IMR-90 (cell line): ENCODE measurements at regions not wholly inside any gene's neighbourhood (a gene's known extent, or its start where the extent isn't known, plus 50 kb on each side); places are given as distances from the start of the nearest gene placed in this dataset.

Experiments used
- ATAC-seq: fragments of 200-7000 bp; cut with Tn5 transposase; 2 replicates; pipeline ENCODE4 v1.9.1; 2020; ENCODE audit warnings: low read depth, mild to moderate bottlenecking, moderate library complexity
- BruUV-seq: library from RNA; stranded (reverse); fragments of 400-500 nt; replicated peaks from 2 replicates; lab custom pipeline; 2021; lab: Mats Ljungman, UMichigan
- CTCF ChIA-PET: fragments of 300-600 bp; formaldehyde crosslinking; extraction: SDS; loops from one replicate; lab custom pipeline; 2021; ENCODE audit warnings: antibody characterized with exemption; lab: Yijun Ruan, JAX
- POLR2A ChIA-PET: fragments of 300-600 bp; sonication (Branson Sonifier 250); formaldehyde crosslinking; loops from one replicate; lab custom pipeline; 2022; ENCODE audit warnings: antibody characterized with exemption; ENCODE audit not compliant: unreplicated experiment; lab: Charles Lee
- DNase-seq: peaks from one replicate; pipeline ENCODE4 v3.0.0; 2013
- H2AFZ ChIP-seq: replicated peaks from 2 replicates; pipeline ENCODE3; 2013; ENCODE audit warnings: low read length, mild to moderate bottlenecking; ENCODE audit not compliant: poor library complexity
- H2AK5ac ChIP-seq: 2 replicates; pipeline ENCODE4 v1.6.1; 2013; ENCODE audit warnings: low read depth, low read length, inconsistent platforms
- H2AK9ac ChIP-seq: replicated peaks from 2 replicates; pipeline ENCODE3; 2013; ENCODE audit warnings: mild to moderate bottlenecking, low read depth, low read length, moderate library complexity; ENCODE audit not compliant: poor library complexity
- H2BK120ac ChIP-seq: 2 replicates; pipeline ENCODE4 v1.6.1; 2013; ENCODE audit warnings: low read depth, low read length, inconsistent platforms
- H2BK15ac ChIP-seq: 3 replicates; pipeline ENCODE4 v1.6.1; 2013; ENCODE audit warnings: low read depth, low read length, inconsistent platforms
- H2BK20ac ChIP-seq: 2 replicates; pipeline ENCODE4 v1.6.1; 2013; ENCODE audit warnings: low read depth, mild to moderate bottlenecking, inconsistent platforms, low read length, moderate library complexity
- H2BK5ac ChIP-seq: 2 replicates; pipeline ENCODE4 v1.6.1; 2013; ENCODE audit warnings: mild to moderate bottlenecking, low read depth, low read length, inconsistent platforms; ENCODE audit not compliant: poor library complexity, severe bottlenecking
- H3K14ac ChIP-seq: replicated peaks from 2 replicates; pipeline ENCODE4 v1.6.1; 2013; ENCODE audit warnings: low read depth, low read length, inconsistent platforms
- H3K18ac ChIP-seq: 2 replicates; pipeline ENCODE4 v1.6.1; 2013; ENCODE audit warnings: low read depth, low read length, control low read depth
- H3K23ac ChIP-seq: 2 replicates; pipeline ENCODE4 v1.6.1; 2013; ENCODE audit warnings: low read depth, low read length, inconsistent platforms
- H3K27ac ChIP-seq: 2 replicates; pipeline ENCODE4 v1.5.1; 2013; ENCODE audit warnings: mild to moderate bottlenecking, control low read depth, low read length; ENCODE audit not compliant: insufficient read depth
- H3K27me3 ChIP-seq: 2 replicates; pipeline ENCODE4 v1.6.1; 2013; ENCODE audit warnings: low read length; ENCODE audit not compliant: control insufficient read depth, insufficient read depth
- H3K36me3 ChIP-seq: 2 replicates; pipeline ENCODE4 v1.6.1; 2013; ENCODE audit warnings: low read length, mixed read lengths; ENCODE audit not compliant: control insufficient read depth, insufficient read depth
- H3K4ac ChIP-seq: 2 replicates; pipeline ENCODE4 v1.6.1; 2013; ENCODE audit warnings: low read depth, low read length, inconsistent platforms
- H3K4me1 ChIP-seq: 2 replicates; pipeline ENCODE4 v1.6.1; 2013; ENCODE audit warnings: low read length, mixed read lengths; ENCODE audit not compliant: control insufficient read depth, insufficient read depth
- H3K4me2 ChIP-seq: 2 replicates; pipeline ENCODE4 v1.6.1; 2013; ENCODE audit warnings: low read depth, mild to moderate bottlenecking, control low read depth, low read length, moderate library complexity
- H3K4me3 ChIP-seq: 2 replicates; pipeline ENCODE4 v1.5.1; 2013; ENCODE audit warnings: low read depth, mild to moderate bottlenecking, control low read depth, low read length, moderate library complexity; ENCODE audit not compliant: insufficient read depth
- H3K56ac ChIP-seq: 2 replicates; pipeline ENCODE4 v1.6.1; 2013; ENCODE audit warnings: low read length, inconsistent platforms; ENCODE audit not compliant: insufficient read depth; ENCODE audit errors: extremely low read depth
- H3K79me1 ChIP-seq, 2 experiments: 2 replicates each; pipeline ENCODE4 v1.6.1; 2013; ENCODE audit warnings: low read length in 2 of 2, inconsistent platforms in 1 of 2, low read depth in 1 of 2
- H3K9ac ChIP-seq: 2 replicates; pipeline ENCODE4 v1.6.1; 2013; ENCODE audit warnings: low read depth, low read length, control low read depth
- H3K9me1 ChIP-seq: 2 replicates; pipeline ENCODE4 v1.6.1; 2013; ENCODE audit warnings: low read length, inconsistent platforms; ENCODE audit not compliant: insufficient read depth
- H3K9me3 ChIP-seq: 2 replicates; pipeline ENCODE4 v1.6.1; 2013; ENCODE audit warnings: low read length; ENCODE audit not compliant: control insufficient read depth, insufficient read depth
- H4K20me1 ChIP-seq: 2 replicates; pipeline ENCODE4 v1.6.1; 2013; ENCODE audit warnings: low read length, inconsistent platforms; ENCODE audit not compliant: insufficient read depth
- H4K5ac ChIP-seq: 2 replicates; pipeline ENCODE4 v1.6.1; 2013; ENCODE audit warnings: mild to moderate bottlenecking, low read depth, low read length, control low read depth
- H4K8ac ChIP-seq, 2 experiments: 2 replicates each; pipeline ENCODE4 v1.6.1; 2013; ENCODE audit warnings: low read depth in 2 of 2, low read length in 2 of 2, control low read depth in 1 of 2, inconsistent platforms in 1 of 2
- H4K91ac ChIP-seq: 2 replicates; pipeline ENCODE4 v1.6.1; 2013; ENCODE audit warnings: low read depth, low read length, inconsistent platforms; ENCODE audit not compliant: insufficient read depth
- CHD1 ChIP-seq: IDR thresholded peaks from 2 replicates; pipeline ENCODE4 v1.6.1; 2012; ENCODE audit warnings: low read depth, low read length, improper control_type of control experiment
- FOS ChIP-seq: fragments of 150-350 bp; IDR thresholded peaks from 2 replicates; pipeline ENCODE4 v1.6.1; 2016; ENCODE audit warnings: low read depth, low read length
- MXI1 ChIP-seq: IDR thresholded peaks from 2 replicates; pipeline ENCODE4 v1.6.1; 2012; ENCODE audit warnings: low read depth, mild to moderate bottlenecking, low read length, moderate library complexity, borderline replicate concordance
- RAD21 ChIP-seq: IDR thresholded peaks from 2 replicates; pipeline ENCODE4 v1.6.1; 2012; ENCODE audit warnings: low read length, improper control_type of control experiment
- RFX5 ChIP-seq: IDR thresholded peaks from 2 replicates; pipeline ENCODE4 v1.8.0; 2012; ENCODE audit warnings: low read depth, mild to moderate bottlenecking, low read length, moderate library complexity
- SMC3 ChIP-seq: fragments of 150-350 bp; IDR thresholded peaks from 2 replicates; pipeline ENCODE4 v1.6.1; 2016; ENCODE audit warnings: low read depth, mild to moderate bottlenecking, antibody characterized with exemption, low read length, moderate library complexity
- dilution Hi-C: fragments of 300-500 bp; cut with HindIII; formaldehyde crosslinking; loops from one replicate; pipeline ENCODE4 v1.14.3; 2018; ENCODE audit warnings: low sequenced_read_pairs; ENCODE audit not compliant: unreplicated experiment
- in situ Hi-C: fragments of 300-500 bp; cut with MboI; formaldehyde crosslinking; loops from 3 replicates; pipeline ENCODE4 v1.14.3; 2019; ENCODE audit warnings: low sequenced_read_pairs, inconsistent platforms, mixed read lengths
- intact Hi-C: fragments of 100-400 bp; cut with micrococcal nuclease; formaldehyde crosslinking; loops from 2 replicates; pipeline ENCODE4 v1.10.0; 2022
- TF ChIP-seq, protein P1 (sequence below): fragments of 150-350 bp; IDR thresholded peaks from 2 replicates; pipeline ENCODE4 v1.6.1; 2017; ENCODE audit warnings: mild to moderate bottlenecking, antibody characterized with exemption, low read length, low read depth
- TF ChIP-seq, protein P2 (sequence below): conservative IDR thresholded peaks from 2 replicates; pipeline ENCODE4 v1.5.1; 2012; ENCODE audit warnings: mild to moderate bottlenecking, low read depth, low read length, improper control_type of control experiment

DNA sequence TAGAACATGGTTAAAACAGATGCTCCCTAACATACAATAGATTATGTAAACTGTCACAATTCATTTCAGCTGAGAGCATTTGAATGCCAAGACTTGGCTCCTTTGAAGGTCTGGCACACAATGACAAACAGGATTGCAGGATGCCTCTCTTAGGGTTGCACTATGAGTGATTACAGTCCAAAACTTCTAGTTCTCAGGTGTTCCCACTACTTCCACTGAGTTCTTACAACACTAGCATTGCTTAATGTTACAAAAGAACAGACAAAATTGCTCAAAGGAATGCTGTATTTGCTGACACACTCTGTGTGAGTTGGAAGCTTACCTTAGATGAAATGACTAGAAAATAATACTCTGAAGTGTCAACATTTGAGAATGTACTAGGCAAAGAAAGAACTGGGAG is 2413.8 kb upstream of the RAG2 start:
- Histone ChIP-seq H3K4me1 (no peaks in the 10 kb centered on the region), H3K79me1 (no peaks in the 10 kb centered on the region), H2AFZ (no peak overlapping the region), H4K20me1 (no peaks in the 10 kb centered on the region), H4K8ac (no peak overlapping the region), H3K27me3 (no peaks in the 10 kb centered on the region), H4K5ac (no peak overlapping the region), H2AK5ac (no peak overlapping the region), H2AK9ac (no peak overlapping the region), H2BK20ac (no peak overlapping the region), H3K9me1 (no peaks in the 10 kb centered on the region), H3K56ac (no peak overlapping the region), H3K18ac (no peak overlapping the region), H4K91ac (no peak overlapping the region), H3K27ac (no peak overlapping the region), H2BK120ac (no peak overlapping the region), H3K14ac (no peak overlapping the region), H3K4me2 (no peak overlapping the region), H3K4ac (no peak overlapping the region), H2BK5ac (no peak overlapping the region), H2BK15ac (no peak overlapping the region), H3K23ac (no peak overlapping the region), H3K9me3 (no peaks in the 10 kb centered on the region), H3K4me3 (no peak overlapping the region), H3K9ac (no peak overlapping the region), H3K36me3 (no peaks in the 10 kb centered on the region)
- CTCF ChIA-PET: no interaction called here
- in situ Hi-C loops (no loop called here), intact Hi-C loops (no loop called here), dilution Hi-C loops (no loop called here)
- TF ChIP-seq, protein P1, sequence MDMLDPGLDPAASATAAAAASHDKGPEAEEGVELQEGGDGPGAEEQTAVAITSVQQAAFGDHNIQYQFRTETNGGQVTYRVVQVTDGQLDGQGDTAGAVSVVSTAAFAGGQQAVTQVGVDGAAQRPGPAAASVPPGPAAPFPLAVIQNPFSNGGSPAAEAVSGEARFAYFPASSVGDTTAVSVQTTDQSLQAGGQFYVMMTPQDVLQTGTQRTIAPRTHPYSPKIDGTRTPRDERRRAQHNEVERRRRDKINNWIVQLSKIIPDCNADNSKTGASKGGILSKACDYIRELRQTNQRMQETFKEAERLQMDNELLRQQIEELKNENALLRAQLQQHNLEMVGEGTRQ: no peak
- TF ChIP-seq, protein P2, sequence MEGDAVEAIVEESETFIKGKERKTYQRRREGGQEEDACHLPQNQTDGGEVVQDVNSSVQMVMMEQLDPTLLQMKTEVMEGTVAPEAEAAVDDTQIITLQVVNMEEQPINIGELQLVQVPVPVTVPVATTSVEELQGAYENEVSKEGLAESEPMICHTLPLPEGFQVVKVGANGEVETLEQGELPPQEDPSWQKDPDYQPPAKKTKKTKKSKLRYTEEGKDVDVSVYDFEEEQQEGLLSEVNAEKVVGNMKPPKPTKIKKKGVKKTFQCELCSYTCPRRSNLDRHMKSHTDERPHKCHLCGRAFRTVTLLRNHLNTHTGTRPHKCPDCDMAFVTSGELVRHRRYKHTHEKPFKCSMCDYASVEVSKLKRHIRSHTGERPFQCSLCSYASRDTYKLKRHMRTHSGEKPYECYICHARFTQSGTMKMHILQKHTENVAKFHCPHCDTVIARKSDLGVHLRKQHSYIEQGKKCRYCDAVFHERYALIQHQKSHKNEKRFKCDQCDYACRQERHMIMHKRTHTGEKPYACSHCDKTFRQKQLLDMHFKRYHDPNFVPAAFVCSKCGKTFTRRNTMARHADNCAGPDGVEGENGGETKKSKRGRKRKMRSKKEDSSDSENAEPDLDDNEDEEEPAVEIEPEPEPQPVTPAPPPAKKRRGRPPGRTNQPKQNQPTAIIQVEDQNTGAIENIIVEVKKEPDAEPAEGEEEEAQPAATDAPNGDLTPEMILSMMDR: no peak
- TF ChIP-seq CHD1 (no peak), RFX5 (no peak), RAD21 (no peak), SMC3 (no peak), FOS (no peak), MXI1 (no peak)
- no peak for ATAC-seq
- POLR2A ChIA-PET: no interaction called here
- DNase-seq: no peak
- no TSS peak for BruUV-seq
